Esophagus squamous epithelium (tissue), 4 donors: ENCODE measurements at regions not wholly inside any gene's neighbourhood (a gene's known extent, or its start where the extent isn't known, plus 50 kb on each side); places are given as distances from the start of the nearest gene placed in this dataset.
"Not testable (repeated sequence)": the region's sequence is repeated elsewhere in the genome, so short reads cannot be mapped to it uniquely, and the experiment has no call there.

Experiments used
- POLR2A ChIP-seq, 4 donors: fragments of 450-650 bp; IDR thresholded peaks; one replicate each; pipeline ENCODE4 v1.6.1; 2017; ENCODE audit warnings: antibody characterized with exemption in 4 of 4, mild to moderate bottlenecking in 4 of 4, moderate library complexity in 3 of 4
- TF ChIP-seq, protein P1 (sequence below), 6 experiments: fragments of 450-650 bp in 4 of 6; fragments of 200-600 bp in 2 of 6; sonication (generic) in 2 of 6; IDR thresholded peaks; one replicate each; pipeline ENCODE4 v1.5.1; 2016 to 2019; ENCODE audit warnings: antibody characterized with exemption in 6 of 6, mild to moderate bottlenecking in 4 of 6, moderate library complexity in 4 of 6

- not testable (repeated sequence) for TF ChIP-seq POLR2A (IDR thresholded peaks at IDR 0.05)
- TF ChIP-seq, protein P1, sequence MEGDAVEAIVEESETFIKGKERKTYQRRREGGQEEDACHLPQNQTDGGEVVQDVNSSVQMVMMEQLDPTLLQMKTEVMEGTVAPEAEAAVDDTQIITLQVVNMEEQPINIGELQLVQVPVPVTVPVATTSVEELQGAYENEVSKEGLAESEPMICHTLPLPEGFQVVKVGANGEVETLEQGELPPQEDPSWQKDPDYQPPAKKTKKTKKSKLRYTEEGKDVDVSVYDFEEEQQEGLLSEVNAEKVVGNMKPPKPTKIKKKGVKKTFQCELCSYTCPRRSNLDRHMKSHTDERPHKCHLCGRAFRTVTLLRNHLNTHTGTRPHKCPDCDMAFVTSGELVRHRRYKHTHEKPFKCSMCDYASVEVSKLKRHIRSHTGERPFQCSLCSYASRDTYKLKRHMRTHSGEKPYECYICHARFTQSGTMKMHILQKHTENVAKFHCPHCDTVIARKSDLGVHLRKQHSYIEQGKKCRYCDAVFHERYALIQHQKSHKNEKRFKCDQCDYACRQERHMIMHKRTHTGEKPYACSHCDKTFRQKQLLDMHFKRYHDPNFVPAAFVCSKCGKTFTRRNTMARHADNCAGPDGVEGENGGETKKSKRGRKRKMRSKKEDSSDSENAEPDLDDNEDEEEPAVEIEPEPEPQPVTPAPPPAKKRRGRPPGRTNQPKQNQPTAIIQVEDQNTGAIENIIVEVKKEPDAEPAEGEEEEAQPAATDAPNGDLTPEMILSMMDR (IDR thresholded peaks at IDR 0.05), result not testable (repeated sequence)
Observed at GRCh38 chr12:31174293-31174692, 100.6 kb downstream of the DDX11 start.
